Fibroblast of mammary gland (primary cell): ENCODE measurements at regions not wholly inside any gene's neighbourhood (a gene's known extent, or its start where the extent isn't known, plus 50 kb on each side); places are given as distances from the start of the nearest gene placed in this dataset.

Source experiments
- DNase-seq: peaks from one replicate; pipeline ENCODE4 v3.0.0-alpha.2; 2010; ENCODE audit warnings: low read depth
- H3K4me3 ChIP-seq: 2 replicates; pipeline ENCODE4 v1.5.1; 2011; ENCODE audit warnings: low read depth, mild to moderate bottlenecking, low read length, moderate library complexity; ENCODE audit not compliant: control insufficient read depth
- CTCF ChIP-seq: conservative IDR thresholded peaks from 2 replicates; pipeline ENCODE4 v1.5.1; 2011; ENCODE audit warnings: low read depth, low read length, inconsistent platforms; ENCODE audit not compliant: control insufficient read depth, insufficient read depth

GRCh38 chr6:44668976-44669934 is 281.7 kb downstream of the CDC5L start:
- DNase-seq: no peak
- no peak overlapping the region for H3K4me3 ChIP-seq
- no peak for TF ChIP-seq CTCF

- H3K4me3 ChIP-seq: no peak overlapping the region
- DNase-seq: no peak
- TF ChIP-seq CTCF: no peak
Observed at GRCh38 chr6:44670146-44670545, 282.6 kb downstream of the CDC5L start.

GRCh38 chr6:44671333-44671732 is 283.8 kb downstream of the CDC5L start:
- DNase-seq: no peak
- H3K4me3 ChIP-seq: no peak overlapping the region
- TF ChIP-seq CTCF: no peak

- H3K4me3 ChIP-seq: no peak overlapping the region
- no peak for DNase-seq
- TF ChIP-seq CTCF: no peak
Observed at GRCh38 chr6:44672086-44672485, 284.6 kb downstream of the CDC5L start.

GRCh38 chr6:44672841-44673240 is 285.3 kb downstream of the CDC5L start:
- TF ChIP-seq CTCF: no peak
- DNase-seq: no peak
- no peak overlapping the region for H3K4me3 ChIP-seq

GRCh38 chr6:44674226-44675155 is 287.0 kb downstream of the CDC5L start:
- no peak for TF ChIP-seq CTCF
- no peak overlapping the region for H3K4me3 ChIP-seq
- DNase-seq: no peak
